B cell (primary cell): ENCODE measurements at regions not wholly inside any gene's neighbourhood (a gene's known extent, or its start where the extent isn't known, plus 50 kb on each side); places are given as distances from the start of the nearest gene placed in this dataset.

ENCODE experiments used
- EZH2 ChIP-seq: IDR thresholded peaks from 2 replicates; pipeline ENCODE4 v1.6.1; 2012; ENCODE audit warnings: borderline replicate concordance, low read depth, mild to moderate bottlenecking, moderate library complexity, low read length; ENCODE audit not compliant: insufficient read depth, poor library complexity, severe bottlenecking
- TF ChIP-seq, protein P1 (sequence below): fragments of 200-600 bp; IDR thresholded peaks from one replicate; pipeline ENCODE4 v1.8.0; 2022; ENCODE audit warnings: antibody characterized with exemption, mild to moderate bottlenecking

DNA sequence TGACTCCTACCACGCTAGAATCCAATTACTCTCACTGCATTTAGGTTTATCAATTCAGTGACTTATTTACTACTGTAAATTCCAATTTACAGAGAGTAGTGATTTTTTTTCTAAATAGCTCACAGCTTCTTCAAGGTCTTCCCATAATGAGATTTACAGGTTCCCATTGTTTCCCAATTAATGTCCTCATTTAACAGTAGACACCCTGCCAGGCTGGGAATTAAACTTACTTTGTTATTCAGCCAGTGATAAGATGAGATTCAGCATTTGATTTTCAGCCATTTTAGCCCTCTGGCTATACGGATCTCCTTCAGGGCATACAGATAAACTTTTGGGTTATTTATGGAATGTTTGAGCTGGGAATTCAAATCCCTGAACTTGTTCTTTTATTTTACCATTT, 582.9 kb upstream of the EYS start:
- TF ChIP-seq, protein P1, sequence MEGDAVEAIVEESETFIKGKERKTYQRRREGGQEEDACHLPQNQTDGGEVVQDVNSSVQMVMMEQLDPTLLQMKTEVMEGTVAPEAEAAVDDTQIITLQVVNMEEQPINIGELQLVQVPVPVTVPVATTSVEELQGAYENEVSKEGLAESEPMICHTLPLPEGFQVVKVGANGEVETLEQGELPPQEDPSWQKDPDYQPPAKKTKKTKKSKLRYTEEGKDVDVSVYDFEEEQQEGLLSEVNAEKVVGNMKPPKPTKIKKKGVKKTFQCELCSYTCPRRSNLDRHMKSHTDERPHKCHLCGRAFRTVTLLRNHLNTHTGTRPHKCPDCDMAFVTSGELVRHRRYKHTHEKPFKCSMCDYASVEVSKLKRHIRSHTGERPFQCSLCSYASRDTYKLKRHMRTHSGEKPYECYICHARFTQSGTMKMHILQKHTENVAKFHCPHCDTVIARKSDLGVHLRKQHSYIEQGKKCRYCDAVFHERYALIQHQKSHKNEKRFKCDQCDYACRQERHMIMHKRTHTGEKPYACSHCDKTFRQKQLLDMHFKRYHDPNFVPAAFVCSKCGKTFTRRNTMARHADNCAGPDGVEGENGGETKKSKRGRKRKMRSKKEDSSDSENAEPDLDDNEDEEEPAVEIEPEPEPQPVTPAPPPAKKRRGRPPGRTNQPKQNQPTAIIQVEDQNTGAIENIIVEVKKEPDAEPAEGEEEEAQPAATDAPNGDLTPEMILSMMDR: no peak
- TF ChIP-seq EZH2: no peak
